ENCODE measurements at regions not wholly inside any gene's neighbourhood (a gene's known extent, or its start where the extent isn't known, plus 50 kb on each side); places are given as distances from the start of the nearest gene placed in this dataset.

DNA sequence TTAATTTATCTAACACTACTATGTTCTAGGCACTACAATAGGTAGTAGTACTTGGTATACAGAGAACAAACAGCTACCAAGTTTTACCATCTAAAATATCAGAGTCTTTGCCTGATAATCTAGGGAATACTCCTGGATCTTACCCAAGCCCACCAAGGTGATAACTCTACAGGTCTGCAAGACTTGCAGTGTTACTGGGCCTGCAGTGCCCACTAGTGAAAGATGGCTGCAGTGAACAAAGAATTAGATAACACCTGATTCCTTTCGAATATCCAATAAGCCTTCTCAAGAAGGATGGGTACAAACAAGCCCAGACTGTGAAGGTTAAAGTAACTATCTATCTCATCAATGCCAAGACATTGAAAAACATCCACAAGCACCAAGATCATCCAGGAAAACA is 317.0 kb upstream of the DCBLD2 start:
- Histone ChIP-seq H3K79me2 (ENCODE audit: insufficient read depth, low read depth, low read length) (no peaks in the 10 kb centered on the region), H4K20me1 (ENCODE audit: insufficient read depth, low read length) (no peaks in the 10 kb centered on the region), H3K9me2 (ENCODE audit: insufficient read depth, low read length) (no peaks in the 10 kb centered on the region), H2AFZ (ENCODE audit: low read length) (no peak overlapping the region), H3K36me3 (ENCODE audit: insufficient read depth, low read length) (no peaks in the 10 kb centered on the region), H3K27ac (ENCODE audit: low read depth, low read length, poor library complexity, severe bottlenecking) (no peak overlapping the region), H3K4me2 (ENCODE audit: low read length) (no peak overlapping the region), H3K4me1 (ENCODE audit: insufficient read depth, low read length, poor library complexity, severe bottlenecking) (no peaks in the 10 kb centered on the region), H3K9me3 (ENCODE audit: low read length) (no peaks in the 10 kb centered on the region), H3K4me3 (ENCODE audit: low read depth, low read length, poor library complexity, severe bottlenecking) (no peak overlapping the region)
- POLR2A ChIA-PET = interaction anchor here (0.5 kb wide), 1 partner anchor 17 kb away, joined by 3 read pairs; no protein-coding TSS in a partner anchor
- TF ChIP-seq, protein P1, sequence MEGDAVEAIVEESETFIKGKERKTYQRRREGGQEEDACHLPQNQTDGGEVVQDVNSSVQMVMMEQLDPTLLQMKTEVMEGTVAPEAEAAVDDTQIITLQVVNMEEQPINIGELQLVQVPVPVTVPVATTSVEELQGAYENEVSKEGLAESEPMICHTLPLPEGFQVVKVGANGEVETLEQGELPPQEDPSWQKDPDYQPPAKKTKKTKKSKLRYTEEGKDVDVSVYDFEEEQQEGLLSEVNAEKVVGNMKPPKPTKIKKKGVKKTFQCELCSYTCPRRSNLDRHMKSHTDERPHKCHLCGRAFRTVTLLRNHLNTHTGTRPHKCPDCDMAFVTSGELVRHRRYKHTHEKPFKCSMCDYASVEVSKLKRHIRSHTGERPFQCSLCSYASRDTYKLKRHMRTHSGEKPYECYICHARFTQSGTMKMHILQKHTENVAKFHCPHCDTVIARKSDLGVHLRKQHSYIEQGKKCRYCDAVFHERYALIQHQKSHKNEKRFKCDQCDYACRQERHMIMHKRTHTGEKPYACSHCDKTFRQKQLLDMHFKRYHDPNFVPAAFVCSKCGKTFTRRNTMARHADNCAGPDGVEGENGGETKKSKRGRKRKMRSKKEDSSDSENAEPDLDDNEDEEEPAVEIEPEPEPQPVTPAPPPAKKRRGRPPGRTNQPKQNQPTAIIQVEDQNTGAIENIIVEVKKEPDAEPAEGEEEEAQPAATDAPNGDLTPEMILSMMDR (conservative IDR thresholded peaks at IDR 0.05; ENCODE audit: low read length) = peak; percentile 35; the same call in 1 of the 2 replicates
- no peak for TF ChIP-seq EZH2phosphoT487 (IDR thresholded peaks at IDR 0.05; ENCODE audit: borderline replicate concordance, low read depth, low read length)
- DNase-seq (ENCODE audit: low spot score) = no peak
- CTCF ChIA-PET (ENCODE audit: unreplicated experiment) = no interaction called here
- BruUV-seq (replicated peaks) = no TSS peak
- intact Hi-C loops (cut with micrococcal nuclease; ENCODE audit: unreplicated experiment) = no loop called here

DNA sequence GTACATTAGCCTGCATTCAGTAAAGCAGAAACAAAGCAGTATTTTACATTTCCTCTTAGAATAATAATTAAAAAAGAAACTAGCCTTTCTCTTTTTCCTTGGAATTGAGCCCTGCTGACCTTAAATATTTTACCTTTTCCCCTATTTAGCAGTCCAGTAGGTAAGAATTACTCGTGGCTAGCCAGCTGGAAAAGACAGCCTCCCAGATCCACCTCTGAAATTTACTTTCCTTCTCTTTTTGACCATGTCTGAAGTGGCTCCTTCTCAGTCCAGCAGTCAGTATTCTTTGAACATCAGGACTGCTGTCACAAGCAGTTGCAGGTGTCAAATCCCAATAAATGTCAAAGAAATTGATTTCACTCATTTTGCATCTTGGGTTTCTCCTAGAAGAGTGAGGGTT is 311.5 kb upstream of the DCBLD2 start:
- TF ChIP-seq EZH2phosphoT487 (IDR thresholded peaks at IDR 0.05; ENCODE audit: borderline replicate concordance, low read depth, low read length) = no peak
- TF ChIP-seq, protein P1 (conservative IDR thresholded peaks at IDR 0.05; ENCODE audit: low read length) = no peak
- H3K79me2 ChIP-seq (ENCODE audit: insufficient read depth, low read depth, low read length) = no peaks in the 10 kb centered on the region
- no peak overlapping the region for H3K27ac ChIP-seq (ENCODE audit: low read depth, low read length, poor library complexity, severe bottlenecking)
- no peaks in the 10 kb centered on the region for H3K9me2 ChIP-seq (ENCODE audit: insufficient read depth, low read length)
- ChIA-PET CTCF (ENCODE audit: unreplicated experiment) (no interaction called here), POLR2A (no interaction called here)
- no peaks in the 10 kb centered on the region for H4K20me1 ChIP-seq (ENCODE audit: insufficient read depth, low read length)
- no peaks in the 10 kb centered on the region for H3K4me1 ChIP-seq (ENCODE audit: insufficient read depth, low read length, poor library complexity, severe bottlenecking)
- BruUV-seq (replicated peaks) = no TSS peak
- no peaks in the 10 kb centered on the region for H3K36me3 ChIP-seq (ENCODE audit: insufficient read depth, low read length)
- no peaks in the 10 kb centered on the region for H3K9me3 ChIP-seq (ENCODE audit: low read length)
- H3K4me3 ChIP-seq (ENCODE audit: low read depth, low read length, poor library complexity, severe bottlenecking) = no peak overlapping the region
- H2AFZ ChIP-seq (ENCODE audit: low read length) = no peak overlapping the region
- H3K4me2 ChIP-seq (ENCODE audit: low read length) = no peak overlapping the region
- intact Hi-C loops (cut with micrococcal nuclease; ENCODE audit: unreplicated experiment) = no loop called here
- no peak for DNase-seq (ENCODE audit: low spot score)

DNA sequence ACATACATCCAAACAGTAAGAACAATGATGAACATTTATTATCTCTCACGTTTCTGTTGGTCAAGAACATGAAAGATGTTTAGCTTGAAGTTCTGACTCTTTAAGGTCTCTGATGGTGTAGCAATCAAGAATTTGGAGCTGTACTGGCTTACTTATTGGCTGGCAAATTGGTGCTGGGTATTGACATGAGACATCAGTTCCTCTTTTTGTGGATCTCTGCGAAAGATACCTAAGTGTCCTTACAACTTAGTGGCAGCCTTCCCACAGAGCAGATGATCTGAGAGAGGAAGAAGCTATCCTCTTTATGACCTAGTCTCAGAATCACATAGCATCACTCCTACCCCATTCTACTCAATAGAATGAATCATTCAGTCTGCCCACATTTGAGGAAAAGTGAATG is 309.8 kb upstream of the DCBLD2 start:
- TF ChIP-seq, protein P1 (conservative IDR thresholded peaks at IDR 0.05; ENCODE audit: low read length) = no peak
- no peak for TF ChIP-seq EZH2phosphoT487 (IDR thresholded peaks at IDR 0.05; ENCODE audit: borderline replicate concordance, low read depth, low read length)
- Histone ChIP-seq H2AFZ (ENCODE audit: low read length) (no peak overlapping the region), H3K9me2 (ENCODE audit: insufficient read depth, low read length) (no peaks in the 10 kb centered on the region), H3K79me2 (ENCODE audit: insufficient read depth, low read depth, low read length) (no peaks in the 10 kb centered on the region), H4K20me1 (ENCODE audit: insufficient read depth, low read length) (no peaks in the 10 kb centered on the region), H3K4me2 (ENCODE audit: low read length) (no peak overlapping the region), H3K9me3 (ENCODE audit: low read length) (no peaks in the 10 kb centered on the region), H3K4me3 (ENCODE audit: low read depth, low read length, poor library complexity, severe bottlenecking) (no peak overlapping the region), H3K27ac (ENCODE audit: low read depth, low read length, poor library complexity, severe bottlenecking) (no peak overlapping the region), H3K36me3 (ENCODE audit: insufficient read depth, low read length) (no peaks in the 10 kb centered on the region), H3K4me1 (ENCODE audit: insufficient read depth, low read length, poor library complexity, severe bottlenecking) (no peaks in the 10 kb centered on the region)
- POLR2A ChIA-PET = no interaction called here
- BruUV-seq (replicated peaks) = no TSS peak
- no peak for DNase-seq (ENCODE audit: low spot score)
- intact Hi-C loops (cut with micrococcal nuclease; ENCODE audit: unreplicated experiment) = no loop called here
- CTCF ChIA-PET (ENCODE audit: unreplicated experiment) = no interaction called here
